PFSK-1 (cell line): ENCODE measurements at regions not wholly inside any gene's neighbourhood (a gene's known extent, or its start where the extent isn't known, plus 50 kb on each side); places are given as distances from the start of the nearest gene placed in this dataset.

Experiments used
- FOXP2 ChIP-seq: optimal IDR thresholded peaks from 2 replicates; pipeline ENCODE3; 2011; ENCODE audit warnings: borderline replicate concordance, control low read depth, inconsistent platforms; ENCODE audit not compliant: insufficient read depth; ENCODE audit errors: extremely low read length, extremely low read depth
- POLR2AphosphoS5 ChIP-seq: IDR thresholded peaks from 2 replicates; pipeline ENCODE4 v1.6.1; 2012; ENCODE audit warnings: low read depth, mild to moderate bottlenecking, control low read depth, low read length, moderate library complexity
- REST ChIP-seq, 2 experiments: IDR thresholded peaks; 2 replicates each; pipeline versions ENCODE4 v1.6.1 to v1.8.0; 2011 to 2012; ENCODE audit warnings: low read depth in 2 of 2, low read length in 2 of 2, control low read depth in 1 of 2, inconsistent platforms in 1 of 2, mild to moderate bottlenecking in 1 of 2, moderate library complexity in 1 of 2; ENCODE audit not compliant: insufficient read depth in 1 of 2
- SIN3A ChIP-seq: IDR thresholded peaks from 2 replicates; pipeline ENCODE4 v1.6.1; 2012; ENCODE audit warnings: mild to moderate bottlenecking, low read length, moderate library complexity, borderline replicate concordance; ENCODE audit not compliant: insufficient read depth
- TAF1 ChIP-seq: IDR thresholded peaks from 2 replicates; pipeline ENCODE4 v1.6.1; 2012; ENCODE audit warnings: low read length, control low read depth, borderline replicate concordance; ENCODE audit not compliant: insufficient read depth

GRCh38 chr18:60445341-60445740, 72.8 kb upstream of the MC4R start:
- TF ChIP-seq FOXP2: no peak
- no peak for TF ChIP-seq SIN3A
- no peak for TF ChIP-seq REST (IDR thresholded peaks at IDR 0.05; ENCODE audit: insufficient read depth in 1 of 2, low read depth in 2 of 2, low read length in 2 of 2)
- no peak for TF ChIP-seq POLR2AphosphoS5
- TF ChIP-seq TAF1: no peak

- TF ChIP-seq SIN3A: no peak
- TF ChIP-seq REST (IDR thresholded peaks at IDR 0.05; ENCODE audit: insufficient read depth in 1 of 2, low read depth in 2 of 2, low read length in 2 of 2): no peak
- no peak for TF ChIP-seq FOXP2
- no peak for TF ChIP-seq TAF1
- TF ChIP-seq POLR2AphosphoS5: no peak
Observed at GRCh38 chr18:60446821-60447220, 74.2 kb upstream of the MC4R start.

- TF ChIP-seq REST (IDR thresholded peaks at IDR 0.05; ENCODE audit: insufficient read depth in 1 of 2, low read depth in 2 of 2, low read length in 2 of 2): no peak
- TF ChIP-seq TAF1: no peak
- TF ChIP-seq POLR2AphosphoS5: no peak
- TF ChIP-seq SIN3A: no peak
- no peak for TF ChIP-seq FOXP2
Observed at GRCh38 chr18:60448487-60449267, 76.1 kb upstream of the MC4R start.

GRCh38 chr18:60452421-60452820, 79.8 kb upstream of the MC4R start:
- TF ChIP-seq REST (IDR thresholded peaks at IDR 0.05; ENCODE audit: insufficient read depth in 1 of 2, low read depth in 2 of 2, low read length in 2 of 2) (no peak), SIN3A (no peak), TAF1 (no peak), FOXP2 (no peak), POLR2AphosphoS5 (no peak)

DNA sequence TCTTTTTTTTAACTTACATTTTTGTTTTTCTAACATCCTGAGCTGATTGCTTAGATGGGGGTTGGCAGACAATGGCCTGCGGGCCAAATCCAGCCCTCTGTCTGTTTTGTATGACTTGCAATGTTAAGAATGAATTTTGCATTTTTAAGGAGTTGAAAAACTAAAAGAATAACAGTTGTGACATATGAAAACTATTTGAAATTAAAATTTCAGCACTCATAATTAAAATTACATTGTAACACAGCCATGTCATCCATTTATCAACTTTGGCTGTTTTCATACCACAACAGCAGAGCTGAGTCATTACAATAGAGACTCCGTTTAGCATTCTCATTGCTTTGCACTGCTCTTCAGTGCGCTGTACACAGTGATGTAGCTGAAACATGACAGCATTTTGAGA, 94.1 kb upstream of the MC4R start:
- TF ChIP-seq FOXP2 (no peak), POLR2AphosphoS5 (no peak), REST (IDR thresholded peaks at IDR 0.05; ENCODE audit: insufficient read depth in 1 of 2, low read depth in 2 of 2, low read length in 2 of 2) (no peak), TAF1 (no peak), SIN3A (no peak)
